NCI-H526 (cell line): ENCODE measurements at regions not wholly inside any gene's neighbourhood (a gene's known extent, or its start where the extent isn't known, plus 50 kb on each side); places are given as distances from the start of the nearest gene placed in this dataset.
A peak's percentile ranks its signal among the peaks of the same experiment; 100 is the strongest.
"Not testable (repeated sequence)": the region's sequence is repeated elsewhere in the genome, so short reads cannot be mapped to it uniquely, and the experiment has no call there.

Experiments
- DNase-seq, 2 experiments: peaks; one replicate each; lab custom pipeline; 2025; lab: John Stamatoyannopoulos, UW

DNA sequence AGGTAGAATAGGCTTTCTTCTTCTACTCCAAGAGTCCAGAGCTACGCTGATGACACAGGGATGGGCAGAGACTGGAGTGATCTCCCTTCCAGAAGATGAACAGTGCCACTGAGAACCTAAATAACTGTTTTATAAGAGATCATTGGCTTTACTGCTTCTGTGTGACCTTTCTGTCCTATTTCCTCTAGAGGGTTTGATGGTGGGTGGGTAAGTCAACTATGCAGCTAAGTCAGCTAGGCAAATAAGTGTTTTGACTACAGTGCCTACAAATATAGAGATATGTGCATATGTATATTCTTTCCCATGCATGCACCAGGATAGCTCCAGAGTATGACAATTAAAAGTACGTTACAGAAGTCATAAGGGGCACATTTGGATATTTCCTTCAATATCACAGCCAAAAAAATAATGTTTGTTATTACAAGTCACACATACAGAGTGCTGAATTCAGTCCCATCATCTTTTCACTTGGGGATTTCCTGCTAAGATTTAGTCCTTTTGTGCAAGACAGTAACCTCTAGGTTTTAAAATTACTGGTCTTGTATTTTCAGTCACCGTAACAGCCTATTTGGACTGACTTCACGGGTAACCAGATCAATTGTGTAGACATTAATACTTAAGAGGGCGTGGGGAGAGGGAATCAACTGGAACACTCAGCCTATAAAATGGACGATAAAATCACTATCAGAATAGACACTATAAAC is 412.6 kb upstream of the SOX5 start:
- peak; percentile 74 to 80 for DNase-seq

DNA sequence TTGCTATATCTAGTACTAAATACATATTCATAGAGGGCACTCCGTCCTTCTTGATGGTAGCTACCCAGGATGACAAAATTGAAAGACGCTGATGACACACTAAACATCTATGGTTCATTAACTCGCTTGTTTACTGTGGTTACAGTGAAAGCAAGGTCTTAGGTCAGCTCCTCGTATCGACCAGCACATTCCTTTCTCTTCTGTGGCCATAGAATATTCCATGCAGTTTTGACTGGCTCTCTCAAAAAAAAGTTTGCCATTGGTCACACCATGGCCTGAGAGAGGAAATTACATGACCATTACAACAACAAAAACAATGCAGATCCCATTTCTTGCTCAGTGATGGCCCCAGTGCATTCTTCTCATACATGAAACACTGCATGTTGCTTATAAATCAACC is 411.4 kb upstream of the SOX5 start:
- no peak for DNase-seq

DNA sequence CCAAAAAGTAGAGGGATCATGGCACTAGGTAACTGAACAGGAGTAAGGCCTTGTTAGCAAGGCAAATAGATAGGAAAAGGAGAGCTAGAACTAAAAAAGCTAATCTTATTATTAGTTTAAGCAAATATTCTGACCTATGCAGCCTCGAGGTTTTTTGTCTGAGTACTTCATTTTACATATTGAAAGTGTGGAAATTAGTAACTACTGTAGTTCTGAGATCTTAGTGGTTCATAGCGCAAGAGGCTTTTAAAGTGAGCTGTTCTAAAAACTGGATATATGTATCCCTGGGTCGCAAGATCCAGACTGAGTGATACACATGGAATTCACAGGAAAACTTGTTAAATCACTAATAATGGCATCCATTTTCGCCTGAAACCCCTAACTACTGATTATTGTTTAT is 411.0 kb upstream of the SOX5 start:
- DNase-seq = peak; percentile 56 to 73

DNA sequence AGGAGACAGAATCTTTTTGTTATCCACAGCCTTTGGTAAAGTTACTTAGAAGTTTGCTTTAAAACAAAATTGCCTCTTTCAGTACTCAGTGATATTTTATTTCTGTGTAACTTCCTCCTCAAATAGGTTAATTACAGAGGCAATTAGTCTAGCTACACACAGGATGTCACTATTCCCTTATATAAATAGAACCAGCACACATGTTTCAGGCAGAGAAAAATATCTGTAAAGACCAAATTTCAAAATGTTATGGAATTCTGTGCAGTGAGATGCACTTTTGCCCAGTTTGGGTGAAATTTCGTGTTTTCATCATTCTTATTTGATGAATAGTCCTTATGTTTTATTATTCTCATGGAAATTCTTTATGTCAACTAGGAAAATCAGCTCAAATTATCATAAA is 410.6 kb upstream of the SOX5 start:
- DNase-seq = peak in 1 of 2 experiments; percentile 37

DNA sequence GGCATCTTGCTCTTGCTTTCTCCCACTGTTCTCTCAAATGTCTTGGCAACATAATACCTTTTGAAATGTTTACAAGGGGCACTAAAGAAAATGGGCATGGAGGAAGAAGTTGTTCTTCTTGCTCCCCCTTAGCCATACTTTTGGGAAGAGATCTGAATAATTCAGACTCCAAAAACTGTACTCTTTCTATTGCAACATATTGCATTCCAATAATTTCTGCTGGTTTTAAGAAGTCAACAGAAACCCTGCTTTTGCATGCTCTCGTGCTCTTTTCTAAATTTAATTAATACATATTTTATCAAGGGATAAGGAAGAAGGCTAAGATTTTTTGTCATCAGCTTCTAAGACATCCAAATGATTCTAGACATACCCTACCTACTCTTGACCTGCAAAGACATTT is 409.9 kb upstream of the SOX5 start:
- DNase-seq = no peak

DNA sequence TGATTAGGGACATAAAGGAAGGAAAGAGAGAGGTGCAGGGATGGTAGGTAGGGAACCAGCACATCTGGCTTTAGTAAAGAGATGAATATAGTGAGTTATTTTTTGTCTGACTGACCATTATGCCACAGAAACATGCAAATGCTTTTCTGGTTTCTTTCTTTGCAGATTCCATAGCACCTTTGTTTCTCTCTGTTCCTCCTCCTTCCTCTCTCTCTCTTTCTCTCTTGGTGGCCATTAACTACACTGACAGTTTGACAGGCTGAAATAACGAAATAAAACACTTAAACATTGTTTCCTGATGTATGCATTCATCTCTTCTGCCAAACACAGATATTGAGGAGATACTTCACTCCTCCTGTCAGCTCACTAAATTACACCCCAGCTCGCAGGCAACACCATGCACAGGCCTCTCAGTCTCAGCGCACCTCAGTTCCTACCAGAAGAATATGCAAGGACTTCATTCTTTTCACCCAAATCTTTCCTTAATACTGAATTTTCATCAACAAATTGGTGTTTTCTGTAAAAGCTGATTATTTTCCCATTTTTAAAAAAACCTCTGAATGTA is 406.9 kb upstream of the SOX5 start:
- no peak for DNase-seq

DNA sequence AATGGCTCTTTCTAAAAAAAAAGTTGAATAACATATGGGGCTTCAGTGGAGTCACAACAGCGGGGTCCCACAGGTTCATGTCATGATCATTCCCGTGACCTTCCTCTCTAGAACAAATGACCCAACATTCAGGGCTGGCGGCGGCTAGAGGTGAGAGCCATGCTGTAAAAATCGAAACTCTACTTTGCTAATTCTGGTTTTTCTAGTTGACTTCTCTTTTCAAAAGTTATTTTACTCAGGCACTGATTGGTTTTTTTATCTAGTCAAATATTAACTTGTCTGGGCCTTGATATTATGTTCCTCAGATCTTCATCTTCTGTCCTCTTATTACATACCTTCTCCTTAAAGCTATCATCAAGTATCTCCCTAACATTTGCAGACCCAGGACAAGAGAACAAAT is 402.9 kb upstream of the SOX5 start:
- DNase-seq = no peak

DNA sequence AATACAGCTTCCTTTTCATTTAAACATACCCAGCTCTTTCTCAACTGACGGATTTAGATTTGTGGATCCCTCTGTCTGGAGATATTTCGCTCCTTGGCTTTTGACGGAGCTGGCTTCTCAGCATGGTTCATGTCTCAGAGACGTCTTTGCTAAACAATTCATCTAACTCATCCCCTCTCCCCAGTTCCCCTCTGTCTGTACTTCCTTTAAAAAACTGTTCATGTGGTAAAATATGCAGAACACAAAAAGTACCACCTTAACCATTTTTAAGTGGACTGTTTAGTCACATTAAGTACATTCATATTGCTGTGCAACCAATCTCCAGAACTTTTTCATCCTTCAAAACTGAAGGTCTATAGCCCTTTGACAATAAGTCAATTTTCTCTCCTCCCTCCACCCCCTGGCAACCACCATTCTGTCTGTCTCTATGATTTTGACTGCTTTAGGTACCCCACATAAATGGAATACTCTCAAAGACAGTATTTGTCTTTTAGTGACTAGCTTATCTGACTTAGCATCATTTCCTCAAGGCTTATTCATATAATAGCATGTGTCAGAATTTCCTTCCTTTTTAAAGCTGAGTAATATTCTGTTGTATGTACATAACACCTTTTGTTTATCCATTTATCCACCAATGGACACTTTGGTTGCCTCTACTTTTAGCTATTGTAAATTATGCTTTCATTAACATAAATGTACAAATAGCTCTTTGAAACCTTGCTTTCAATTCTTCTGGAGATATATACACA is 399.8 kb upstream of the SOX5 start:
- DNase-seq = no peak

DNA sequence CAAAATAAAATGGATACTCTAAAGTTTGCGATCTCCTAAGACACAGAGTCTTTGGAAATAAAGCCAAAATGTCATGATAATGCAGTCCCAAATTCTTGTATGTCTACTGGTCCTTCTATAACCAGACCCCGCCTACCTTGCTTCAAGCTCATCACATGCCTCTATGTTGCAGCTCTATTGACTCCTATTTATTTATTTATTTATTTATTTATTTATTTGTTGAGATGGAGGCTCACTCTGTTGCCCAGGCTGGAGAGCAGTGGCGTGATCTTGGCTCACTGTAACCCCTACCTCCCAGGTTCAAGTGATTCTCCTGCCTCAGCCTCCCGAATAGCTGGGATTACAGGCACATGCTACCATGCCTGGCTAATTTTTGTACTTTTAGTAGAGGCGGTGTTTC is 398.7 kb upstream of the SOX5 start:
- not testable (repeated sequence) for DNase-seq

DNA sequence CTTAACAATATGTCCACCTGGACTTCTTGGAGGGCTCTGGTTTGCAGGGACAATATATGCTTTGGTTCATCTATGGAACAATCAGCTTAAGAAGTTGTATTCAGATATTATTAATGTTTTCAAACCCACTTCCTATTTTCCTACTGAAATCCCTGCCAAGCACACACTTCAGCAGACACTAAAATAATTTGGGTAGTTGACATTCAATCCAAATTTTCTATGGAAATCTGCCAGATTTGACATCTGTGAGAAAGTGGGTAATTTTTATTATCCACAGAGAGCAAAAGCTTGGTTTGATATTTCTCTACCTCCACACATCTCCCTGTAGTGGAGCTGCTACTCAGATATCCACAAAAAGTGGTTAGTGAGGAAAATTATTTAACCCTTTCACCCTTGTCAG is 378.8 kb upstream of the SOX5 start:
- no peak for DNase-seq

DNA sequence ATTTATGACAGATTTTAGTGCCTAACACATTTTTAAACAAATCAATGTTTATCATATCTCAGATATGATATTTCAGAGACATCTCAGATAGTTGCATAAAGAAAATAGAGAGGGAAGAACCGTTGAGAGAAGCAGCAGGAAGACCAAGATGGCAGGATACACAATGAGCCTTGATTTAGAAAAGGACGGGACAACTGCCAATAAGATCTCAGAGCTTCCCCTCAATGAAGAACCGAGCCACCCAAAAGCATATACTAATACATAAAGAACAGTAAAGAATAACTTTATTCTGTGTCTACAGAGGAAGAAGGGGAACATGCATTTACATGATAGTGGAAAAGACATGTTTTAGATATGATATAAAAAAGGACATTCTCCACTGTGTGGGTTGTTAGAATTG is 375.9 kb upstream of the SOX5 start:
- no peak for DNase-seq

DNA sequence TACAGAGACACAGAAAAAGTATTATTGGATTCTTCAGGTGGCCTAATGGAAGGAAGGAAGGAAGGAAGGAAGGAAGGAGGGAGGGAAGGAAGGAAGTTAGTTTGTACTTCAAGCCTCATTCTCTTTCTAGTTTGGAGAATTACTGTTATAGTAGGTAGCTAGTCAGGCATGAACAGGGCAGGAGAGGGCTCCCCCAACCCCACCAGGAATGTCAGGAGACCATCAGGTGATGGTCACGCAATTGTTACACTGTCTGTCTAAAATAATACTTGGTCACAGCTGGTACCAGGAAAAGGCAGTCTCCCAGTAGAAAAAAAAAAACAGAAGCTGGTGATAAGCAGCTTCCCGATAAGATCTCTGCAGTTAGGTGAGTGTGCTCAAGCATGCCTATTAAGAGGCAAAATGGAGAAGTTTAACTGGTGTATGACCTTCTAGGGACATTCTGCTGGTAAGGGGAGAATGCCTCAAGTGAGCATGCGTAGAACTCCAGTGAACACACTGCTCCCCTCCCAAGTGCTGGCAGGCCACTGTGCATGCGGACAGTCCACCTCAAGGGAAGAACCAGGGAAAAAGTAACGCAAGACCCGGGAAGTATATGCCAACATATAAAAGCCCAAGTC is 358.4 kb upstream of the SOX5 start:
- peak in 1 of 2 experiments; percentile 1 for DNase-seq

DNA sequence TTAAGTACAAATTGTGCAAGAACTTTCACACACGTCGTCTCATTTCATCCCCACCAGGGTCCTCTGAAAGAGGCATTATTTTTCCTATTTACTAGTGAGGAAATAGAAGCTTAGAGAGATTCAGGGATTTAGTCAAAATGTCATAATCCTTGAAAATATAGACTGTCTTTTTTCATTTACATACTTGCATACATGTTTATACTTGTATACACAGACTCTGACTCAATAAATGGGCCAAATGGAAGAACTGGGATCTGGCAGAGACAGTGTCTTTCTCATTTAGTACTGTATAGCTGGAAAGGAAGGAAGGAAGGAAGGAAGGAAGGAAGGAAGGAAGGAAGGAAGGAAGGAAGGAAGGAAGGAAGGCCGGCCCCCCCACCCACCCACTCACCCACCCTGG is 357.7 kb upstream of the SOX5 start:
- no peak for DNase-seq

DNA sequence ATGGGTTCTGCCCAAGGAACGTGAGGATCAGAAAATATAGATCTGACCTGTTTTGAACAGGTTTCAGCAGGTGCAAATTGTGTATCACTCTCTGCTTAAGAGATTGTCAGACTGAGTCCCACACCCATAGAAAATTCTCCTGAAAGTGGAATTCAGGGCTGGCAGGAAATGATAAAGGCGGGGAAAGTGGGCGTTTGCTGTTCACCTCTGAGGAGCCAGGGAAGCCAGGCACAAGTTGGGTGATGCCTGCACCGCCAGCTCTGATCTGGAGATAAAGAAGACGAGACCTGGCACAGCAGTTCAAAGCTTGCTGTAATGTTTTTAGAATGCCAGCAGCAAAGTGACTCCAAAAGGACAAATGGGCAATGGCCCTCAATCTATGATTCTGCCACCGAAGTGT is 356.5 kb upstream of the SOX5 start:
- DNase-seq = no peak

DNA sequence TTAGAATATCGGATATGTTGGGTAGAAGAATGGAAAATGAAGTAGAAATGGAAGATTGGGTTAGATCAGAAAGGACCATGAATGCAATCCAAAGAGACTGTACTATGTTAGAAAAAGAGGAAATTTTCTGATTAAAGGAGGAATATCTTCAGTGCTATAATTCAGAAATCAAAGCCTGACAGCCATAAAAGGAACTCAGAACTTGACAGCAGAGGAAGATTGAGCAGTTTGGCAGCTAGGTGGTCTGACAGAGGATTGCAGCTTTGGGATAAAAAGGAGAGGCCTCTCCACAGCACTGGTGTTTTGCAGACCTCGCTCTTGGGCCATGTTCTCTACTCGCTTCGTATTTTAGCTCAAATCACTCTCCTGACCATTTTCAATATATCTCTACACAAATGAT is 354.8 kb upstream of the SOX5 start:
- no peak for DNase-seq

DNA sequence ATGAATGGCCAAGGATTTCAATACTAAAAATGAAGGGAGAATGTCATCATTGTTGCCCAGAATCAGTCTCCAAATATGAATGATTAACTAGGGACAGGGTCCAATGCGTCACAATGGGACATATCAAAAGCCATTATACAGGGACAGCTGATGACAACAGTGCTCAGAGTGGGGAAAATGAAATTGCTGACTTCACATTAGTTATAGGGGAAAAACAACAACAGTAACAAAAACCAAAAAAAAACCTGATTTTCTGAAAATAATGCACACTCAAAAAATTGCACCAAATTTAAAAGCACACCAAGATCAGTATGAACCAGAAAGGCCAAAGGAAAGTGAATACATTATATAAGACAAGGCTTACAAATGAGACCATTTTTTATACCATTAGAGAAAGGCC is 353.2 kb upstream of the SOX5 start:
- no peak for DNase-seq

DNA sequence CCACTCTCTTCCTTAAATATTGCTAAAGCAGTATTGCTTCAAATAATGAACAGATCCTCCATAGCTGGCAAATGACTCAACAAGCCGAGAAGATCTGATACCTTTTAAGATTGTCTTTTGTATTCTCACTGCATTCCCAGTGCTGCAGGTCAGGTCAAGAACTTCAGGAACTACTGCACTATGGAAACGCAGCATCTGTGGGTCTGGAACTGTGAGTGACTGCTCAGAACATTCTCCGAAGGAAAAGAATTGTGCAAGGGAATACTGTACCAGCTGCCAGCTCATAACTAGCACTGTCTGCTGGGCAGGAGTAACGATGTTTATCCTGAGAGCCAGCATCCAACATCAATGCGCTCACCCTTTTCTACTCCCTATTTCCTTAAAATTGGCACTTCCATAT is 348.0 kb upstream of the SOX5 start:
- DNase-seq = no peak

DNA sequence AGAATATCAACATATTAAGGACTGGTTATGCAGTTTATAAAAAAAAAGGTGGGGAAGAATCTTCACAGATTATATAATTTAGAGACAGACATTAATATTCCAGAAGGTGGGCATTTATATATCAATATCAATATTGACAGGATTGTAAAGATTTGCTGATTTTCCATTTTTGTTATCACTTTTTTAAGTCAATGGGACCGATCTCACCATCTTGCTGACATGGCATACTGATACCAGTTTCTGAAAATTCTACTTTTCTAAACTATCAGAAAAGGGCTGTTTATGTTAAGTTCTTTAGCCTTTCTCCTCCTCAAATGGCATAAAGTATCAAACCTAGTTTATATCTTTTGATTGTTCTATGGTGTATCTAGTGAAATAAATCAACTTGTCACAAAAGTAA is 344.1 kb upstream of the SOX5 start:
- DNase-seq = no peak

DNA sequence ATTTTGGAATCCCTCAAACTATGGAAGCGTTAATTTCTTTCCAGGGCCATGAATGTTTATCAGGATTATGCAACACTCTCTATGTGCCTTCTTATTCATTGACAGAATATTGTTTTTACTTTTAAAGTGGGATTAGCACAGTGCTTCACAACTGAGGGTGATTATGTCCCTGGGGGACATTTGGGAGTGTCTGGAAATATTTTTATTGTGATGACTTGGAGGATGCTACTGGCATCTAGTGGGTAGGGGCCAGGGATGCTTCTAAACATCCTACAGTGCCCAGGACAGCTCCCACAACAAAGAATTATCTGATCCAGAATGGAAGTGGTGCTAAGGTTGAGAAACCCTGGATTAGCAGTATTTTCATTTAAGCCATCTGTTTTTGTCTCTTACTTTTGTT is 338.5 kb upstream of the SOX5 start:
- no peak for DNase-seq

DNA sequence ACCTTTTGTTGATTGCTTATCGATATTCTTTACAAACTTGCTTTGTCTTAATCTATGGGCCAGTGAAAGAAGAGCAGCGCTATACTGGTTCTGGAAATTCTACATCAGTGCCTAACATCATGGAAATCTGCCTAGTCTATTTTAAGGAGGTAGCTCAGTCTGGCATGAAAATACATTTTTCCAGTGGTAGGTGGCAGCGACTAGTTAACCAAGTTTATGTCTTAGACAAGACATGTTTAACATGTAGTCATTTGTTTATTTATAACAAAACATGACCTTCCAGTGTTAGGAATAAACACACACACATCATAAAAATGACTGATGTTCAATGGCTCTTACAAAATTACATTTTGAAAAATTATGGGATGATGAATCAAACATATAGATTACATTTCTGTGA is 336.0 kb upstream of the SOX5 start:
- no peak for DNase-seq

DNA sequence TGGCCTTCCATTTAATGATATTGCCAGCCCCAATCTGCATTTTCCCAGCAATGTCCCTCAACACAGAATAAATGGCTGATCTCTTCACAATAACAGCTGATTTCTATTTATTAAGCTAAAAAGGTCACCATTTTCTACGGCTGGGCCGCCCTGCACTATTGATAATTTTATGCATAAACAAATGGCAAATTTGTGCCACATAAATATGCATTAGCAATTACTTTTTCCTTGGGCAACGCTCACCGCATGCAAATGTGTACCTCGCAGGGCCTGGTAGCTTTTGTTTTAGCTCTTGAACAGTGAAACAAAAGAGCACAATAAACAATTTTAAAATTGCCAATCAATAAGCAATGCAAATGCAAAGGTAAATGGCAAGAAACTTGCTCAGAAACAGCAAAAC is 331.9 kb upstream of the SOX5 start:
- peak; percentile 70 to 88 for DNase-seq

DNA sequence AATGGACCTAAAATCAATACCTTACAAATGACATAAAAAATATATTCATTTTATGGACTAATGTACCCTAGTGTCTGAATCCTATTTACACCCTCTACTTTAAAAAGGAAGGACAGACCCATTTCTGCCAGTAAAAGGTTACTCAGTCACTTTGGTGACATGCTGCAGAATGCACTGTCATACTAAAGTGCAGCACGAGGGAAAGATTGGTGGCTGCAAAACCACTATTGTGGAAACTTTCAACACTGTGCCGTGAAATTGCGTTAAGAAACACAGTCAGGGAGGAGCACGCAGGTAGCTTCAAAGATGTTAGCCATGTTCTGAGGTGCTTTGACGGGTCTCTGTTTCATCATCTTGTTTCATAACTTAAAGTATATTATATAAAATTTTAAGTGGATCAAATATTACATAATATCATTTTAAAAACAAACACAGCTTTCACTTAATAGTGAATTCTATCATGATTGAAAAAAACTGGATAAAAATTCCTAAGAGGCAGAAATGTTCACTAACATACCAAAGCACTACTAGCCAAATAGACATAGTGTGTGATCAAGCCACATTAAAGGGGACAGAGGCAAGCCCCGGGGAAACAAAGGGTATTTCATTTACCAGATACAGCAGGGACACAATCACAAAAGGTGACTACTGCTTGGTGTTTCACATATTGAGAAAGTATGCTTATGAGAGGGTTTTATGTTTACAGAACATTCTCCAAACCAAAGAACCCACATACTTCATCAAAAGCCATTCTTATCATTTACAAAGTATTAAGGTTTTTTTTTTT is 330.8 kb upstream of the SOX5 start:
- DNase-seq = peak in 1 of 2 experiments; percentile 23
